BE2C (cell line): ENCODE measurements at regions not wholly inside any gene's neighbourhood (a gene's known extent, or its start where the extent isn't known, plus 50 kb on each side); places are given as distances from the start of the nearest gene placed in this dataset.

Experiments
- DNase-seq: peaks from one replicate; pipeline ENCODE4 v3.0.0-alpha.2; 2020
- H3K27me3 ChIP-seq: fragments of 250-450 bp; sonication (Bioruptor Pico); 2 replicates; pipeline ENCODE4 v1.5.1; 2020; ENCODE audit warnings: mild to moderate bottlenecking
- H3K36me3 ChIP-seq: fragments of 250-450 bp; sonication (Bioruptor Pico); 2 replicates; pipeline ENCODE4 v1.5.1; 2020; ENCODE audit warnings: mild to moderate bottlenecking
- H3K4me1 ChIP-seq: fragments of 250-450 bp; sonication (Bioruptor Pico); 2 replicates; pipeline ENCODE4 v1.5.1; 2020
- H3K4me3 ChIP-seq: 2 replicates; pipeline ENCODE4 v1.5.1; 2011; ENCODE audit warnings: low read depth, low read length
- H3K9me3 ChIP-seq: fragments of 250-450 bp; sonication (Bioruptor Pico); 2 replicates; pipeline ENCODE4 v1.5.1; 2020
- CTCF ChIP-seq: IDR thresholded peaks from 2 replicates; pipeline ENCODE4 v1.5.1; 2012; ENCODE audit warnings: mild to moderate bottlenecking, low read depth, low read length

- Histone ChIP-seq H3K4me1 (no peaks in the 10 kb centered on the region), H3K27me3 (peaks cover 16% of the 10 kb centered on the region), H3K9me3 (no peaks in the 10 kb centered on the region; the same call in 1 of the 2 replicates), H3K4me3 (no peak overlapping the region), H3K36me3 (no peaks in the 10 kb centered on the region)
- no peak for DNase-seq
- TF ChIP-seq CTCF, result no peak
These were observed 67.6 kb upstream of the FOXQ1 start for GRCh38 chr6:1244278-1244677.

- Histone ChIP-seq H3K4me3 (no peak overlapping the region), H3K9me3 (no peaks in the 10 kb centered on the region), H3K4me1 (no peaks in the 10 kb centered on the region), H3K36me3 (no peaks in the 10 kb centered on the region), H3K27me3 (peaks cover 16% of the 10 kb centered on the region)
- DNase-seq, result no peak
- no peak for TF ChIP-seq CTCF
These were observed 69.5 kb upstream of the FOXQ1 start for GRCh38 chr6:1242446-1242845.

DNA sequence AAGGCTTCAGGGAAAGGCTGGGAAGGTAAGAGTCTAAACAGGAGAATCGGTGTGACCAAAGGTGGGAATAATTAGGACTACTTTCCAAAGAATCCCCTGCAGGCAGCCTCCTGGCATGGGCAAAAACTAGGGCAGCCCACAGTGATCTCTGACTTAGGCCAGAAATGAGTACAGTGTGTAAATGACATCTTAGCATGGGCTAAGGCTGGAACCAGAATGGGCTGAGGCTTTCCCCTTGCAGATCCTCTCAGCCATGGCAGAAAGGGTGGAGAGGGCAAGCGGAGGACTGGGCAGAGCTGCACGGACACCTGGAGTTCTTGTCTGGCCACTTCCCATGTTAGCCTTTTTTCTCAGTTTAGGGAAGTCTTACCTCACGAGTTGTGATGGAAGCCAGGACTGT, 69.9 kb upstream of the FOXQ1 start:
- no peak for DNase-seq
- TF ChIP-seq CTCF, result no peak
- H3K4me1 ChIP-seq, result no peaks in the 10 kb centered on the region
- H3K4me3 ChIP-seq, result no peak overlapping the region
- H3K9me3 ChIP-seq, result no peaks in the 10 kb centered on the region
- no peaks in the 10 kb centered on the region for H3K36me3 ChIP-seq
- peaks cover 18% of the 10 kb centered on the region for H3K27me3 ChIP-seq

GRCh38 chr6:1240766-1241318, 71.1 kb upstream of the FOXQ1 start:
- TF ChIP-seq CTCF, result no peak
- H3K4me3 ChIP-seq, result no peak overlapping the region
- no peak for DNase-seq
- H3K36me3 ChIP-seq, result no peaks in the 10 kb centered on the region
- H3K27me3 ChIP-seq, result peaks cover 18% of the 10 kb centered on the region
- no peaks in the 10 kb centered on the region for H3K9me3 ChIP-seq
- H3K4me1 ChIP-seq, result no peaks in the 10 kb centered on the region

GRCh38 chr6:1239805-1240204, 72.1 kb upstream of the FOXQ1 start:
- Histone ChIP-seq H3K27me3 (peaks cover 16% of the 10 kb centered on the region), H3K36me3 (no peaks in the 10 kb centered on the region), H3K9me3 (no peaks in the 10 kb centered on the region), H3K4me1 (no peaks in the 10 kb centered on the region), H3K4me3 (no peak overlapping the region)
- TF ChIP-seq CTCF, result no peak
- no peak for DNase-seq

GRCh38 chr6:1238040-1238439, 73.9 kb upstream of the FOXQ1 start:
- Histone ChIP-seq H3K4me1 (no peaks in the 10 kb centered on the region), H3K4me3 (no peak overlapping the region), H3K36me3 (no peaks in the 10 kb centered on the region), H3K27me3 (peaks cover 14% of the 10 kb centered on the region; the same call in 1 of the 2 replicates), H3K9me3 (no peaks in the 10 kb centered on the region)
- DNase-seq, result no peak
- TF ChIP-seq CTCF, result no peak
